AML-193 (cell line): ENCODE measurements at regions not wholly inside any gene's neighbourhood (a gene's known extent, or its start where the extent isn't known, plus 50 kb on each side); places are given as distances from the start of the nearest gene placed in this dataset.

Experiments
- DNase-seq, 2 experiments: peaks; one replicate each; lab custom pipeline; 2025; lab: John Stamatoyannopoulos, UW

DNA sequence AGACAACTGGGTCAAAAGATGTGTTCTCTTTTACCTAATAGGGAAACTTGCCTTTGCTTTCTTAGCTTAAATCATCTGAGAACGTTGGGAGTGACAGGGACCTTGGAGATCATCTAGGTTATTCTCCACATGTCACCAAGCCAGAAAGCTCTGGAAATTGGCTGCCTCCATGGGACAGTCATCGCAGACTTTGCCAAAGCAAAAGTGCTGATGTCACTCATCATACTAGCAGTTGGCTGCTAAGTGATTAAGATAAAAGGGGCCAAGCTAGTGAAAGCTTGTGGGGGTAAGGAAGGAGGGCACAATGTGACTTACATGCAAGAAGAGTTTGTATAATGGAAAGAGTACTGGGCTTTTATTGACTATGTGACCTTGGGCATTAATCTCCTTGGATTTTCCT, 198.0 kb upstream of the PFN2 start:
- no peak for DNase-seq

GRCh38 chr3:150165396-150166094, 194.8 kb upstream of the PFN2 start:
- DNase-seq = no peak

GRCh38 chr3:150161011-150161410, 190.3 kb upstream of the PFN2 start:
- DNase-seq = no peak

GRCh38 chr3:150158943-150159625, 188.4 kb upstream of the PFN2 start:
- DNase-seq = no peak

DNA sequence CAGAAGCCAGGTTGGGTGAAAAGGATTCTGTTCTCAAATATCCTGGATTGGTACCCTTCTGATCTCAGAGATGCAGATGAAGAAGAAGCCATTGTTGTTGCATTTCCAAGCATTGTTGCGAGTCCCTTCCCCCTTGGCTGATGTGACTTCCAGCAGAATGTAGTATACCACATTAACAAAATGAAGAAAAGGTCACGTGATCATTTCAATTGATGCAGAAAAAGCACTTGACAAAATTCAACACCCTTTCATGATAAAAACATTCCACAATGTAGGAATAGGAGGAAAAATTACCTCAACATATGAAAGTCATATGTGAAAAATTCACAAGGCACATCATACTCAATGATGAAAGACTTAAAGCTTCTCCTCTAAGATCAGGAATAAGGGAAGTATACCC, 181.9 kb upstream of the PFN2 start:
- no peak for DNase-seq

DNA sequence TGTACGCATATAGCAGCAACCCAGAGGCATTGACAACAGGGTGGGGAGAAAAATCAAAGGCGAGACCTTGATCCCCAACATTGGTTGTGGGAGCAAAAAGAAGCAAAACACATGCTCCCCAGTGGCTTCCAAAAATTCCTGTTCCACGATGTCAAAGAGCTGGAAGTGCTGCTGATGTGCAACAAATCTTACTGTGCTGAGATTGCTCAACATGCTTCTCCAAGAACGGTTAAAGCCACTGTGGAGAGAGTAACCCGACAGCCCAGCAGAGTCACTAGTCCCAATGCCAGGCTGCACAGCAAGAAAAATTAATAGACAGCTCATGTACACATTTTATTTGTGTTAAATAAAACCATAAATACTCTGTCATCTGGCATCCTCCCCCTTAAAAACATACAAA, 179.9 kb upstream of the PFN2 start:
- DNase-seq = no peak

GRCh38 chr3:150149651-150150051, 179.0 kb upstream of the PFN2 start:
- no peak for DNase-seq

DNA sequence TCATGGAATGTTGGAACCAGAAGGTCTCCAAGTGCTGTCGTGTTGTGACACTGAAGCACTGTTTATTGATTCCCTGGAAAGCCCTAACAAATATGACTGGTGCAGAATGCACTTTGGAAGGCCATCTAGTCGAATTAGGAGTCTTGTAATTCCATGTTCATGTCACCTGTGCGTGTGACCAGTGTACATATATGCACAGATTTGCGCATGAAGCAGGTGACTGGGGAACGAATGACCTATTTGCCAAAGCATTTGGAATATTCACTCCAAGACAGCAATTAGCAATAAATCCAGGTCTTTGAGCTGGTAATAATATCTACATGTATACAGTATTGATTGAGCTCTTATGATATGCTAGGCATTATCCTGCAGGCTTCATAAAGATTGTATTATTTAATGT, 177.5 kb upstream of the PFN2 start:
- no peak for DNase-seq

GRCh38 chr3:150147776-150148175, 177.1 kb upstream of the PFN2 start:
- no peak for DNase-seq

DNA sequence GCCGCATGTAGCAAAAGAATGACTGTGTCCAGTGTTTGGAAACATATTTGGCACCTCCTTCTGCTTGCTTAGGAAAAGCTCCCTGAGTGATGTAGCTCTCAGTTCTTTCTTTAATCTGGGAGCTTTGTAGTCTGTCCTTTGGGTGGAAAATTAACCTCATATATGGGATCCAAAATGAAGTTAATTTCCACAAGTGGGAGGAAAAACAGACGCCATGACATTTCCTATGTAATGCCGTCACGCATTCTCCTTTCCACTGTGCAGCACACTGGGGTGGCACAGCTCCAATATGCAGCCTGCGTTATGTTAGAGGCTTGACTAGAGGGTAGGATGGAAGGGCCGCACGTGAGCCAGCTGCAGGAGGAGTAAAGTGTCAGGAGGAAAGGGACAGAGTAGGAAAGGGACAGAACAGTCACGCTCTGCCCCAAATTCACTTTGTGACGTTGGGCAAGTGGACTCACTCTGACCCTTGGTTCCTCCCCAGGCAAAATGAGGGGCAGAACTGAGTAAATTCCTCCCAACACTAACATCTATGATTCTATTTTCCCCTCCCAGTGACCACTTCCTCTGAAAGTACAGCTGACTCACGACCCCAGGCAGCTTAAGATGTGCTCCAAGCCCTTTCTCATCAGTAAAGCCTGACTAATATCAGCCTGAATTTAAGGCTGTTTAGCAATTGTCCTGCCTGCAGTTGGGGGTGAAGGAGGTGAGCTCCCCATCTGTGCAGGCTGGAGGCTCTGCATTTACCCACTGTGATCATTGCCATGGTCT, 176.5 kb upstream of the PFN2 start:
- no peak for DNase-seq

DNA sequence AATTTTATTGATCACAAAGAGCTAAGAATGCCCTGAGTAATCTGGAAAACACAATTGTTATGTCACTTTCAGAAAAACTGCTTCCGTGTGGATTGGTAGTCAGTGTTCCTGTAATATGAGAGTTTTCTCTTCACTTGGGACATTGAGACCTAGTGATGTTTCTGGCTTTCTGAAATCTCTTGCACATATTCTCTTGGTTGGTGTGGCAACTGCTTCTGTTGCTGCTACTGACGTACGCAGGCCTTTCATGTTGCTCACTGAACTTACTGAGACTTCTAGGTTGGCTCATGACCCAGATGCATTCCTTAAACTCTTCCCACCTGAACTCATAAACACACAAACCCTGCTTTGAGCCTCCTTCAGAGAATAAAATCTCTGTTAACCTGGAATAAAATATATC, 175.0 kb upstream of the PFN2 start:
- no peak for DNase-seq

- DNase-seq = no peak
These were observed 173.6 kb upstream of the PFN2 start for GRCh38 chr3:150144191-150144708.

- DNase-seq = no peak
These were observed 172.2 kb upstream of the PFN2 start for GRCh38 chr3:150142936-150143335.

GRCh38 chr3:150141790-150142326, 171.2 kb upstream of the PFN2 start:
- DNase-seq = no peak

DNA sequence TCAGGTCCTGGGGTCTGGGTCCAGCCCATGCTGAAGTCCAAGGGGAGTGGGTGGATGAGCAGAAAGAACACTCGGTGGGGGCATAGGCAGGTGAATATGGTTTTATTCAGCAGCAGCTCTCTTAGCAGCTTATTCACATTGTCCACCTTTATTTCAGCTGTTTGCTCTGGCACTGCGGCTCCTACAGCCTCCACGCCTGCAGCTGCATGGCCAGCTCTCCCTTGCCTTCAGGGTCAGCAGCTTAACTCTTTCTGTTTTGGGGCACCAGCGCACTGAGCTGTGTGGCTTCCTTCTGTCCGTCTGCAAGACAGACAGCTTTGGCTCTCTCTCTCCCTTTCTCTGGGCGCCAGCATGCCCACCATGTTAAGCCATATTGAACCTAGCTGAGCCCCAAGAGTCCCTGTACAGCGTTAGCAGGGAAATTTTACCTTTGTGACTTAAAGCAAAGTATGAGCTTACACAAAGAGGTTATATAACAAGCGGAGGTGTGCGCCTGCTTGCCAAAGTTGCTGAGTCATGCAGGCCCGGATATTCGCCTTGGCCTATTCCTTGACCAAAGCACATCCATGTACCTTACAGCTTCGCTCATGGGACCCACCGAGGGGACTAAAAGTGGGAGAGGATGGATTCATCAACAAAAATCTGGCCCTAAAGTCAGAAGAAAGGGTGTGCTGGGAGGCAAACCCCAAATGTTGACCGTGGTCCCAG, 170.1 kb upstream of the PFN2 start:
- DNase-seq = no peak

- no peak for DNase-seq
These were observed 168.1 kb upstream of the PFN2 start for GRCh38 chr3:150138824-150139223.

GRCh38 chr3:150136242-150136641, 165.5 kb upstream of the PFN2 start:
- no peak for DNase-seq

DNA sequence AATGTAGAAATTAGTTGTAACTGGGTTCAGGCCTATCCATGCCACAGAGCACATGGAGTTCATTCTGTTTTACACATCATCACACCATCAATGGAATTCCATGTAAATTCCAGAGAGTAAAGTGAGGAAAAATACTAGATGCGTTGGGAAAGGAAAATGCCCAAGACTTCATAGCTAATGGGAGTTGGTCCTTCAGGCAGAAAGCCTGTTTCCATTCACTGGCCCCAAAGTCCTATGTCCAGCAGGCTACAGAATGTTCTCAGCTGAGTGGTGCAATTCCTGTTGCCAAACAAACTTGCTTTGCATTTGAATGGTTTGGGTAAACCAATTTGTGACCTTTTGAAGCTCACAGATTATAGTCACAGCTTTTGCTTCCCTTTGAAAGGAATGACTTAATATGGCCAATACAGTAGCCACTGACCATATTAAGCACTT, 164.6 kb upstream of the PFN2 start:
- no peak for DNase-seq

GRCh38 chr3:150133293-150133692, 162.6 kb upstream of the PFN2 start:
- DNase-seq = no peak

- no peak for DNase-seq
These were observed 161.5 kb upstream of the PFN2 start for GRCh38 chr3:150132101-150132749.

GRCh38 chr3:150131663-150132062, 161.0 kb upstream of the PFN2 start:
- DNase-seq = no peak
